ENCODE measurements at regions not wholly inside any gene's neighbourhood (a gene's known extent, or its start where the extent isn't known, plus 50 kb on each side); places are given as distances from the start of the nearest gene placed in this dataset.

- Histone ChIP-seq H3K56ac (ENCODE audit: extremely low read depth, insufficient read depth, low read length) (no peak overlapping the region), H3K23ac (ENCODE audit: low read depth, low read length) (no peak overlapping the region), H3K4me2 (ENCODE audit: low read depth, low read length) (no peak overlapping the region), H2BK15ac (ENCODE audit: low read depth, low read length) (no peak overlapping the region), H3K18ac (ENCODE audit: low read depth, low read length) (no peak overlapping the region), H2BK5ac (ENCODE audit: low read depth, low read length, poor library complexity, severe bottlenecking) (no peak overlapping the region), H2BK120ac (ENCODE audit: low read depth, low read length) (no peak overlapping the region), H4K8ac (ENCODE audit: low read depth in 2 of 2, low read length in 2 of 2) (no peak overlapping the region), H3K4me1 (ENCODE audit: control insufficient read depth, insufficient read depth, low read length) (no peaks in the 10 kb centered on the region), H3K4me3 (ENCODE audit: insufficient read depth, low read depth, low read length) (no peak overlapping the region), H3K36me3 (ENCODE audit: control insufficient read depth, insufficient read depth, low read length) (no peaks in the 10 kb centered on the region), H2AK9ac (replicated peaks; ENCODE audit: low read depth, low read length, poor library complexity) (no peak overlapping the region), H3K79me1 (ENCODE audit: low read depth in 1 of 2, low read length in 2 of 2) (no peaks in the 10 kb centered on the region), H2AFZ (replicated peaks; ENCODE audit: low read length, poor library complexity) (no peak overlapping the region), H2AK5ac (ENCODE audit: low read depth, low read length) (no peak overlapping the region), H3K27ac (ENCODE audit: insufficient read depth, low read length) (no peak overlapping the region), H4K20me1 (ENCODE audit: insufficient read depth, low read length) (no peaks in the 10 kb centered on the region), H3K14ac (replicated peaks; ENCODE audit: low read depth, low read length) (no peak overlapping the region), H2BK20ac (ENCODE audit: low read depth, low read length) (no peak overlapping the region), H3K9ac (ENCODE audit: low read depth, low read length) (no peak overlapping the region), H3K4ac (ENCODE audit: low read depth, low read length) (no peak overlapping the region), H3K27me3 (ENCODE audit: control insufficient read depth, insufficient read depth, low read length) (peaks cover 1% of the 10 kb centered on the region; the same call in 1 of the 2 replicates), H3K9me1 (ENCODE audit: insufficient read depth, low read length) (no peaks in the 10 kb centered on the region), H4K91ac (ENCODE audit: insufficient read depth, low read depth, low read length) (no peak overlapping the region), H4K5ac (ENCODE audit: low read depth, low read length) (no peak overlapping the region), H3K9me3 (ENCODE audit: control insufficient read depth, insufficient read depth, low read length) (no peaks in the 10 kb centered on the region)
- TF ChIP-seq RAD21 (IDR thresholded peaks at IDR 0.05; ENCODE audit: low read length) = no peak
- TF ChIP-seq NFE2L2 (IDR thresholded peaks at IDR 0.05; ENCODE audit: low read depth, low read length) = no peak
- no peak for TF ChIP-seq MAFK (IDR thresholded peaks at IDR 0.05; ENCODE audit: low read depth, low read length)
- TF ChIP-seq CTCF (conservative IDR thresholded peaks at IDR 0.05; ENCODE audit: low read depth, low read length) = no peak
- no peak for TF ChIP-seq BHLHE40 (IDR thresholded peaks at IDR 0.05; ENCODE audit: low read depth, low read length)
- no peak for TF ChIP-seq ELK1 (IDR thresholded peaks at IDR 0.05; ENCODE audit: borderline replicate concordance, low read depth, low read length)
- TF ChIP-seq SMC3 (IDR thresholded peaks at IDR 0.05; ENCODE audit: low read depth, low read length) = no peak
- TF ChIP-seq RCOR1 (IDR thresholded peaks at IDR 0.05; ENCODE audit: insufficient replicate concordance, low read length) = no peak
- TF ChIP-seq CEBPB (IDR thresholded peaks at IDR 0.05; ENCODE audit: low read depth, low read length) = no peak
- ATAC-seq (ENCODE audit: low read depth) (no peak), DNase-seq (no peak)
- intact Hi-C loops (cut with micrococcal nuclease) = no loop called here
- CTCF ChIA-PET = interaction anchor here (0.7 kb wide), 1 partner anchor 105 kb away, joined by 4 read pairs; no protein-coding TSS in a partner anchor
- no CpG with 5 or more reads among the region's 2 CpGs for WGBS, 2 experiments (ENCODE audit: extremely low coverage in 2 of 2, insufficient read length in 1 of 2)
- BruUV-seq (replicated peaks) = no TSS peak
- POLR2A ChIA-PET (ENCODE audit: unreplicated experiment) = interaction anchor here (1.0 kb wide), 1 partner anchor 9 kb away, joined by 3 read pairs; no protein-coding TSS in a partner anchor
- dilution Hi-C loops (cut with HindIII; ENCODE audit: low sequenced_read_pairs, unreplicated experiment) = no loop called here
- in situ Hi-C loops (cut with MboI; ENCODE audit: low sequenced_read_pairs) = no loop called here
Observed at GRCh38 chr12:102596687-102597086, 116.3 kb upstream of the IGF1 start.
